Activated CD8-positive, alpha-beta T cell treated with anti-CD3 and anti-CD28 coated beads, Interleukin-2, amount 10 ng/mL, durations not matched to agents 7 days and 5 days (primary cell): ENCODE measurements at regions not wholly inside any gene's neighbourhood (a gene's known extent, or its start where the extent isn't known, plus 50 kb on each side); places are given as distances from the start of the nearest gene placed in this dataset.

Experiments used
- ATAC-seq: fragments of 150-1000 bp; cut with Tn5 transposase; one replicate; pipeline ENCODE4 v1.10.0; 2021; ENCODE audit warnings: moderate library complexity
- CTCF ChIA-PET: fragments of 350-600 bp; sonication (Branson Sonifier 250); formaldehyde crosslinking; loops from one replicate; lab custom pipeline; 2021; ENCODE audit warnings: antibody characterized with exemption; lab: Charles Lee
- POLR2A ChIA-PET: fragments of 350-600 bp; sonication (Branson Sonifier 250); formaldehyde crosslinking; loops from one replicate; lab custom pipeline; 2021; ENCODE audit warnings: antibody characterized with exemption; lab: Charles Lee
- DNase-seq: peaks from one replicate; pipeline ENCODE4 v3.0.0-alpha.2; 2020
- H3K27ac Mint-ChIP-seq: one replicate; pipeline ENCODE4 v1.8.0; 2021; ENCODE audit warnings: mild to moderate bottlenecking, mixed read lengths
- H3K27me3 Mint-ChIP-seq: one replicate; pipeline ENCODE4 v1.8.0; 2021; ENCODE audit warnings: low read depth, mixed read lengths
- H3K36me3 Mint-ChIP-seq: one replicate; pipeline ENCODE4 v1.8.0; 2021; ENCODE audit warnings: low read depth, mixed read lengths
- H3K4me1 Mint-ChIP-seq: one replicate; pipeline ENCODE4 v1.8.0; 2021; ENCODE audit warnings: low read depth, mixed read lengths
- H3K4me3 Mint-ChIP-seq: one replicate; pipeline ENCODE4 v1.8.0; 2021; ENCODE audit warnings: mild to moderate bottlenecking, mixed read lengths
- H3K9me3 Mint-ChIP-seq: one replicate; pipeline ENCODE4 v1.8.0; 2022; ENCODE audit warnings: mixed read lengths; ENCODE audit not compliant: insufficient read depth

- Mint-ChIP-seq H3K9me3 (no peaks in the 10 kb centered on the region), H3K4me3 (no peak overlapping the region), H3K27ac (no peak overlapping the region), H3K4me1 (no peaks in the 10 kb centered on the region), H3K36me3 (no peaks in the 10 kb centered on the region), H3K27me3 (no peaks in the 10 kb centered on the region)
- POLR2A ChIA-PET: no interaction called here
- ATAC-seq (no peak), DNase-seq (no peak)
- CTCF ChIA-PET: no interaction called here
Observed at GRCh38 chrX:118167361-118167760, 50.8 kb upstream of the KLHL13 start.

GRCh38 chrX:118171356-118171755 lies 54.7 kb upstream of the KLHL13 start:
- no peak for ATAC-seq
- CTCF ChIA-PET: no interaction called here
- Mint-ChIP-seq H3K9me3 (no peaks in the 10 kb centered on the region), H3K4me1 (peaks cover 2% of the 10 kb centered on the region), H3K27me3 (no peaks in the 10 kb centered on the region), H3K27ac (no peak overlapping the region), H3K4me3 (no peak overlapping the region), H3K36me3 (no peaks in the 10 kb centered on the region)
- no peak for DNase-seq
- POLR2A ChIA-PET: no interaction called here

- POLR2A ChIA-PET: no interaction called here
- ATAC-seq (no peak), DNase-seq (no peak)
- no peaks in the 10 kb centered on the region for H3K36me3 Mint-ChIP-seq
- H3K9me3 Mint-ChIP-seq: no peaks in the 10 kb centered on the region
- peaks cover 2% of the 10 kb centered on the region for H3K4me1 Mint-ChIP-seq
- no peak overlapping the region for H3K4me3 Mint-ChIP-seq
- CTCF ChIA-PET: no interaction called here
- H3K27me3 Mint-ChIP-seq: no peaks in the 10 kb centered on the region
- H3K27ac Mint-ChIP-seq: no peak overlapping the region
Observed at GRCh38 chrX:118174516-118175098, 58.0 kb upstream of the KLHL13 start.

GRCh38 chrX:118177708-118178107 lies 61.1 kb upstream of the KLHL13 start:
- H3K4me1 Mint-ChIP-seq: peaks cover 2% of the 10 kb centered on the region
- H3K27me3 Mint-ChIP-seq: no peaks in the 10 kb centered on the region
- ChIA-PET CTCF (no interaction called here), POLR2A (no interaction called here)
- no peaks in the 10 kb centered on the region for H3K36me3 Mint-ChIP-seq
- no peak overlapping the region for H3K4me3 Mint-ChIP-seq
- H3K27ac Mint-ChIP-seq: no peak overlapping the region
- ATAC-seq: no peak
- no peak for DNase-seq
- no peaks in the 10 kb centered on the region for H3K9me3 Mint-ChIP-seq

- no peaks in the 10 kb centered on the region for H3K4me1 Mint-ChIP-seq
- DNase-seq: no peak
- no peaks in the 10 kb centered on the region for H3K36me3 Mint-ChIP-seq
- no peaks in the 10 kb centered on the region for H3K27me3 Mint-ChIP-seq
- no peak overlapping the region for H3K27ac Mint-ChIP-seq
- no peak overlapping the region for H3K4me3 Mint-ChIP-seq
- H3K9me3 Mint-ChIP-seq: no peaks in the 10 kb centered on the region
- no peak for ATAC-seq
- CTCF ChIA-PET: no interaction called here
- POLR2A ChIA-PET: no interaction called here
Observed at GRCh38 chrX:118178450-118178849, 61.8 kb upstream of the KLHL13 start.

- ChIA-PET POLR2A (no interaction called here), CTCF (no interaction called here)
- no peaks in the 10 kb centered on the region for H3K36me3 Mint-ChIP-seq
- no peaks in the 10 kb centered on the region for H3K27me3 Mint-ChIP-seq
- DNase-seq (no peak), ATAC-seq (no peak)
- no peak overlapping the region for H3K4me3 Mint-ChIP-seq
- H3K9me3 Mint-ChIP-seq: peaks cover 3% of the 10 kb centered on the region
- H3K27ac Mint-ChIP-seq: no peak overlapping the region
- no peaks in the 10 kb centered on the region for H3K4me1 Mint-ChIP-seq
Observed at GRCh38 chrX:118179161-118179560, 62.6 kb upstream of the KLHL13 start.

- CTCF ChIA-PET: no interaction called here
- no peak overlapping the region for H3K4me3 Mint-ChIP-seq
- POLR2A ChIA-PET: no interaction called here
- H3K27me3 Mint-ChIP-seq: no peaks in the 10 kb centered on the region
- peaks cover 3% of the 10 kb centered on the region for H3K9me3 Mint-ChIP-seq
- H3K27ac Mint-ChIP-seq: no peak overlapping the region
- H3K4me1 Mint-ChIP-seq: no peaks in the 10 kb centered on the region
- no peaks in the 10 kb centered on the region for H3K36me3 Mint-ChIP-seq
- DNase-seq (no peak), ATAC-seq (no peak)
Observed at GRCh38 chrX:118179718-118180117, 63.1 kb upstream of the KLHL13 start.

GRCh38 chrX:118181030-118181429 lies 64.4 kb upstream of the KLHL13 start:
- CTCF ChIA-PET: no interaction called here

GRCh38 chrX:118182025-118182424 lies 65.4 kb upstream of the KLHL13 start:
- H3K9me3 Mint-ChIP-seq: peaks cover 3% of the 10 kb centered on the region
- ChIA-PET CTCF (no interaction called here), POLR2A (no interaction called here)
- no peaks in the 10 kb centered on the region for H3K36me3 Mint-ChIP-seq
- H3K27ac Mint-ChIP-seq: no peak overlapping the region
- DNase-seq: no peak
- H3K27me3 Mint-ChIP-seq: no peaks in the 10 kb centered on the region
- ATAC-seq: no peak
- no peaks in the 10 kb centered on the region for H3K4me1 Mint-ChIP-seq
- no peak overlapping the region for H3K4me3 Mint-ChIP-seq

More at GRCh38 chrX:118181030-118181429, 64.4 kb upstream of the KLHL13 start:
- POLR2A ChIA-PET: no interaction called here
- Mint-ChIP-seq H3K9me3 (peaks cover 3% of the 10 kb centered on the region), H3K27me3 (no peaks in the 10 kb centered on the region), H3K36me3 (no peaks in the 10 kb centered on the region), H3K27ac (no peak overlapping the region), H3K4me1 (no peaks in the 10 kb centered on the region), H3K4me3 (no peak overlapping the region)
- ATAC-seq (no peak), DNase-seq (no peak)

GRCh38 chrX:118182681-118183080 lies 66.1 kb upstream of the KLHL13 start:
- no peaks in the 10 kb centered on the region for H3K36me3 Mint-ChIP-seq
- CTCF ChIA-PET: interaction anchor here (1.3 kb wide), 1 partner anchor 72 kb away, joined by 3 read pairs; no protein-coding TSS in a partner anchor
- no peak overlapping the region for H3K27ac Mint-ChIP-seq
- ATAC-seq (no peak), DNase-seq (no peak)
- H3K4me1 Mint-ChIP-seq: no peaks in the 10 kb centered on the region
- peaks cover 3% of the 10 kb centered on the region for H3K9me3 Mint-ChIP-seq
- no peaks in the 10 kb centered on the region for H3K27me3 Mint-ChIP-seq
- H3K4me3 Mint-ChIP-seq: no peak overlapping the region
- POLR2A ChIA-PET: no interaction called here

- Mint-ChIP-seq H3K27me3 (no peaks in the 10 kb centered on the region), H3K27ac (no peak overlapping the region), H3K9me3 (peaks cover 3% of the 10 kb centered on the region), H3K4me1 (no peaks in the 10 kb centered on the region), H3K36me3 (no peaks in the 10 kb centered on the region), H3K4me3 (no peak overlapping the region)
- CTCF ChIA-PET: interaction anchor here (1.3 kb wide), 1 partner anchor 71 kb away, joined by 3 read pairs; no protein-coding TSS in a partner anchor
- POLR2A ChIA-PET: no interaction called here
- ATAC-seq (no peak), DNase-seq (no peak)
Observed at GRCh38 chrX:118183606-118184005, 67.0 kb upstream of the KLHL13 start.

- POLR2A ChIA-PET: no interaction called here
- ATAC-seq (no peak), DNase-seq (no peak)
- H3K27me3 Mint-ChIP-seq: no peaks in the 10 kb centered on the region
- CTCF ChIA-PET: no interaction called here
- H3K36me3 Mint-ChIP-seq: no peaks in the 10 kb centered on the region
- no peaks in the 10 kb centered on the region for H3K4me1 Mint-ChIP-seq
- peaks cover 3% of the 10 kb centered on the region for H3K9me3 Mint-ChIP-seq
- H3K27ac Mint-ChIP-seq: no peak overlapping the region
- H3K4me3 Mint-ChIP-seq: no peak overlapping the region
Observed at GRCh38 chrX:118187100-118187499, 70.5 kb upstream of the KLHL13 start.

GRCh38 chrX:118189000-118189399 lies 72.4 kb upstream of the KLHL13 start:
- no peak overlapping the region for H3K27ac Mint-ChIP-seq
- CTCF ChIA-PET: no interaction called here
- no peak for ATAC-seq

More at GRCh38 chrX:118189000-118189399, 72.4 kb upstream of the KLHL13 start:
- Mint-ChIP-seq H3K27me3 (no peaks in the 10 kb centered on the region), H3K36me3 (no peaks in the 10 kb centered on the region), H3K4me3 (no peak overlapping the region), H3K9me3 (no peaks in the 10 kb centered on the region), H3K4me1 (no peaks in the 10 kb centered on the region)
- POLR2A ChIA-PET: interaction anchor here (0.6 kb wide), 1 partner anchor 12 kb away, joined by 3 read pairs; no protein-coding TSS in a partner anchor
- DNase-seq: no peak
